Mammary epithelial cell (primary cell): ENCODE measurements at regions not wholly inside any gene's neighbourhood (a gene's known extent, or its start where the extent isn't known, plus 50 kb on each side); places are given as distances from the start of the nearest gene placed in this dataset.

ENCODE experiments used
- EZH2 ChIP-seq: IDR thresholded peaks from 2 replicates; pipeline ENCODE4 v1.6.1; 2012; ENCODE audit warnings: low read length, inconsistent platforms, borderline replicate concordance
- TF ChIP-seq, protein P1 (sequence below), 2 donors: IDR thresholded peaks in 1 of 2; conservative IDR thresholded peaks in 1 of 2; 2 replicates each; pipeline ENCODE4 v1.5.1; 2011 to 2012; ENCODE audit warnings: inconsistent platforms in 2 of 2, low read length in 2 of 2, mild to moderate bottlenecking in 2 of 2, control low read depth in 1 of 2, low read depth in 1 of 2; ENCODE audit not compliant: insufficient read depth in 1 of 2; ENCODE audit errors: extremely low read depth in 1 of 2

DNA sequence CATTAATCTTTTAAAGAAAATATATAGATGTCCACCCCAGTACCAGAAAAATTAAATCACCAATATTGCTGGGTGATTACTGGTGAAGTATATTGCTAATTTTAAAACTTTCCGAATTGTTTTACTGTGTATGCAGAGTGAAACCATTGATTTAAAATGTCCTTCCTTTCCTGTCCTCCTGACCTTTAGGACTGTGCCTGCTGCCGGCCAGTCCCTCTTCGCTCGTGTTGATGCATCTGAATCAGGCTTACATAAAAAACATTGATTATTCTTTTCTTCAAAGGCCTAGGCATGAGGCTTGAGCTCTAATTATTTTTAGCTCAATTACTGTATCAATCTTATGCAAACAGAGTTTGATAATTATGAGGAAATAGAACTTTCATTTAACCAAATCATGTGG is 1128.1 kb downstream of the BRINP3 start:
- TF ChIP-seq, protein P1, sequence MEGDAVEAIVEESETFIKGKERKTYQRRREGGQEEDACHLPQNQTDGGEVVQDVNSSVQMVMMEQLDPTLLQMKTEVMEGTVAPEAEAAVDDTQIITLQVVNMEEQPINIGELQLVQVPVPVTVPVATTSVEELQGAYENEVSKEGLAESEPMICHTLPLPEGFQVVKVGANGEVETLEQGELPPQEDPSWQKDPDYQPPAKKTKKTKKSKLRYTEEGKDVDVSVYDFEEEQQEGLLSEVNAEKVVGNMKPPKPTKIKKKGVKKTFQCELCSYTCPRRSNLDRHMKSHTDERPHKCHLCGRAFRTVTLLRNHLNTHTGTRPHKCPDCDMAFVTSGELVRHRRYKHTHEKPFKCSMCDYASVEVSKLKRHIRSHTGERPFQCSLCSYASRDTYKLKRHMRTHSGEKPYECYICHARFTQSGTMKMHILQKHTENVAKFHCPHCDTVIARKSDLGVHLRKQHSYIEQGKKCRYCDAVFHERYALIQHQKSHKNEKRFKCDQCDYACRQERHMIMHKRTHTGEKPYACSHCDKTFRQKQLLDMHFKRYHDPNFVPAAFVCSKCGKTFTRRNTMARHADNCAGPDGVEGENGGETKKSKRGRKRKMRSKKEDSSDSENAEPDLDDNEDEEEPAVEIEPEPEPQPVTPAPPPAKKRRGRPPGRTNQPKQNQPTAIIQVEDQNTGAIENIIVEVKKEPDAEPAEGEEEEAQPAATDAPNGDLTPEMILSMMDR (conservative IDR thresholded peaks at IDR 0.05 in 1 of 2, IDR thresholded peaks at IDR 0.05 in 1 of 2; ENCODE audit: extremely low read depth in 1 of 2, insufficient read depth in 1 of 2, low read depth in 1 of 2, low read length in 2 of 2) = no peak
- no peak for TF ChIP-seq EZH2
